Occipital lobe (tissue), 1 donor: ENCODE measurements at regions not wholly inside any gene's neighbourhood (a gene's known extent, or its start where the extent isn't known, plus 50 kb on each side); places are given as distances from the start of the nearest gene placed in this dataset.
"Not testable (repeated sequence)": the region's sequence is repeated elsewhere in the genome, so short reads cannot be mapped to it uniquely, and the experiment has no call there.

Experiments
- DNase-seq: peaks from one replicate; lab custom pipeline; 2025; lab: John Stamatoyannopoulos, UW

GRCh38 chr6:21333715-21334114, 259.8 kb upstream of the SOX4 start:
- no peak for DNase-seq

GRCh38 chr6:21334651-21335050, 258.9 kb upstream of the SOX4 start:
- DNase-seq, result no peak

GRCh38 chr6:21335591-21335990, 258.0 kb upstream of the SOX4 start:
- DNase-seq, result no peak

GRCh38 chr6:21337263-21337662, 256.3 kb upstream of the SOX4 start:
- DNase-seq, result no peak

GRCh38 chr6:21340573-21340972, 253.0 kb upstream of the SOX4 start:
- no peak for DNase-seq

- no peak for DNase-seq
Measured at GRCh38 chr6:21341910-21342309, 251.6 kb upstream of the SOX4 start.

GRCh38 chr6:21342501-21342900, 251.1 kb upstream of the SOX4 start:
- no peak for DNase-seq

- not testable (repeated sequence) for DNase-seq
Measured at GRCh38 chr6:21345704-21346103, 247.8 kb upstream of the SOX4 start.

- DNase-seq, result no peak
Measured at GRCh38 chr6:21348146-21348503, 245.4 kb upstream of the SOX4 start.

GRCh38 chr6:21348504-21349195, 244.9 kb upstream of the SOX4 start:
- no peak for DNase-seq

GRCh38 chr6:21349834-21350233, 243.7 kb upstream of the SOX4 start:
- no peak for DNase-seq

- DNase-seq, result no peak
Measured at GRCh38 chr6:21350926-21351325, 242.6 kb upstream of the SOX4 start.

- DNase-seq, result no peak
Measured at GRCh38 chr6:21352131-21352530, 241.4 kb upstream of the SOX4 start.

GRCh38 chr6:21354805-21355238, 238.7 kb upstream of the SOX4 start:
- no peak for DNase-seq

GRCh38 chr6:21355638-21356037, 237.9 kb upstream of the SOX4 start:
- no peak for DNase-seq

GRCh38 chr6:21357262-21357661, 236.3 kb upstream of the SOX4 start:
- DNase-seq, result no peak

GRCh38 chr6:21359926-21360325, 233.6 kb upstream of the SOX4 start:
- no peak for DNase-seq

GRCh38 chr6:21360336-21360735, 233.2 kb upstream of the SOX4 start:
- no peak for DNase-seq

- DNase-seq, result no peak
Measured at GRCh38 chr6:21367148-21367547, 226.4 kb upstream of the SOX4 start.

GRCh38 chr6:21367649-21368154, 225.8 kb upstream of the SOX4 start:
- no peak for DNase-seq

- DNase-seq, result no peak
Measured at GRCh38 chr6:21371061-21371460, 222.5 kb upstream of the SOX4 start.

- DNase-seq, result no peak
Measured at GRCh38 chr6:21371676-21372171, 221.8 kb upstream of the SOX4 start.
